SK-N-SH treated with all-trans-retinoic acid at 6 μM for 48 hours (cell line): ENCODE measurements at regions not wholly inside any gene's neighbourhood (a gene's known extent, or its start where the extent isn't known, plus 50 kb on each side); places are given as distances from the start of the nearest gene placed in this dataset.

ENCODE experiments used
- ATAC-seq: fragments of 200-7000 bp; cut with Tn5 transposase; 3 replicates; pipeline ENCODE4 v1.9.1; 2020; ENCODE audit warnings: mild to moderate bottlenecking, moderate library complexity
- ARNTL ChIP-seq: fragments of 450-650 bp; formaldehyde crosslinking; IDR thresholded peaks from 2 replicates; pipeline ENCODE4 v1.5.0; 2020; ENCODE audit warnings: low read depth, mild to moderate bottlenecking, moderate library complexity, borderline replicate concordance
- BACH2 ChIP-seq: fragments of 250-450 bp; sonication (Bioruptor Pico); IDR thresholded peaks from 2 replicates; pipeline ENCODE4 v1.9.0; 2021; ENCODE audit warnings: mild to moderate bottlenecking, borderline replicate concordance
- CREB5 ChIP-seq: fragments of 250-450 bp; sonication (Bioruptor Pico); IDR thresholded peaks from 2 replicates; pipeline ENCODE4 v1.5.1; 2020; ENCODE audit warnings: low read depth, mild to moderate bottlenecking, moderate library complexity
- CSDC2 ChIP-seq: fragments of 250-450 bp; sonication (Bioruptor Pico); IDR thresholded peaks from 2 replicates; pipeline ENCODE4 v1.5.0; 2020; ENCODE audit warnings: mild to moderate bottlenecking, moderate library complexity
- CSRNP3 ChIP-seq: fragments of 250-450 bp; sonication (Bioruptor Pico); IDR thresholded peaks from 2 replicates; pipeline ENCODE4 v1.5.1; 2021; ENCODE audit warnings: mild to moderate bottlenecking, moderate library complexity
- ESRRG ChIP-seq: fragments of 250-450 bp; sonication (Bioruptor Pico); IDR thresholded peaks from 2 replicates; pipeline ENCODE4 v1.6.1; 2021; ENCODE audit warnings: mild to moderate bottlenecking
- GLIS3 ChIP-seq: fragments of 250-450 bp; sonication (Bioruptor Pico); IDR thresholded peaks from 2 replicates; pipeline ENCODE4 v1.5.0; 2020; ENCODE audit warnings: mild to moderate bottlenecking, moderate library complexity
- ISL1 ChIP-seq: fragments of 250-450 bp; sonication (Bioruptor Pico); IDR thresholded peaks from 2 replicates; pipeline ENCODE4 v2.1.2; 2022; ENCODE audit warnings: mild to moderate bottlenecking, moderate library complexity
- OSR1 ChIP-seq: fragments of 250-450 bp; sonication (Bioruptor Pico); IDR thresholded peaks from 2 replicates; pipeline ENCODE4 v1.8.0; 2022; ENCODE audit warnings: moderate library complexity, mild to moderate bottlenecking, inconsistent platforms
- PATZ1 ChIP-seq: fragments of 250-450 bp; sonication (Bioruptor Pico); IDR thresholded peaks from 2 replicates; pipeline ENCODE4 v1.8.0; 2020; ENCODE audit warnings: mild to moderate bottlenecking, moderate library complexity, borderline replicate concordance
- PPARA ChIP-seq: fragments of 250-450 bp; sonication (Bioruptor Pico); IDR thresholded peaks from 2 replicates; pipeline ENCODE4 v1.5.0; 2020; ENCODE audit warnings: mild to moderate bottlenecking, borderline replicate concordance
- SNAI2 ChIP-seq: fragments of 250-450 bp; sonication (Bioruptor Pico); IDR thresholded peaks from 2 replicates; pipeline ENCODE4 v1.5.0; 2020; ENCODE audit warnings: mild to moderate bottlenecking, moderate library complexity
- TCF4 ChIP-seq: fragments of 250-450 bp; sonication (Bioruptor Pico); IDR thresholded peaks from 2 replicates; pipeline ENCODE4 v1.8.0; 2021; ENCODE audit warnings: mild to moderate bottlenecking, moderate library complexity, borderline replicate concordance
- TOX ChIP-seq: fragments of 250-450 bp; sonication (Bioruptor Pico); IDR thresholded peaks from 2 replicates; pipeline ENCODE4 v1.8.0; 2021; ENCODE audit warnings: mild to moderate bottlenecking, moderate library complexity, borderline replicate concordance
- TSHZ2 ChIP-seq: fragments of 250-450 bp; sonication (Bioruptor Pico); IDR thresholded peaks from 2 replicates; pipeline ENCODE4 v1.5.0; 2020; ENCODE audit warnings: mild to moderate bottlenecking, moderate library complexity
- ZC3H10 ChIP-seq: fragments of 250-450 bp; sonication (Bioruptor Pico); IDR thresholded peaks from 2 replicates; pipeline ENCODE4 v1.5.1; 2021; ENCODE audit warnings: mild to moderate bottlenecking, moderate library complexity
- ZFP3 ChIP-seq: fragments of 250-450 bp; sonication (Bioruptor Pico); IDR thresholded peaks from 2 replicates; pipeline ENCODE4 v1.5.0; 2020; ENCODE audit warnings: mild to moderate bottlenecking, moderate library complexity
- ZFP30 ChIP-seq: fragments of 450-650 bp; formaldehyde crosslinking; IDR thresholded peaks from 2 replicates; pipeline ENCODE4 v1.5.0; 2022; ENCODE audit warnings: mild to moderate bottlenecking, moderate library complexity
- ZNF70 ChIP-seq: fragments of 450-650 bp; formaldehyde crosslinking; IDR thresholded peaks from 2 replicates; pipeline ENCODE4 v1.5.0; 2020; ENCODE audit warnings: mild to moderate bottlenecking, moderate library complexity
- ZNF8 ChIP-seq: fragments of 450-650 bp; formaldehyde crosslinking; IDR thresholded peaks from 2 replicates; pipeline ENCODE4 v1.5.0; 2020; ENCODE audit warnings: mild to moderate bottlenecking, moderate library complexity

- ATAC-seq: no peak
- TF ChIP-seq TOX (CRISPR knock-in tag): no peak
- no peak for TF ChIP-seq CSDC2 (CRISPR knock-in tag)
- no peak for TF ChIP-seq ZNF70
- TF ChIP-seq ZC3H10 (CRISPR knock-in tag): no peak
- TF ChIP-seq ZFP30 (CRISPR knock-in tag): no peak
- TF ChIP-seq ISL1: no peak
- no peak for TF ChIP-seq ARNTL (CRISPR knock-in tag)
- no peak for TF ChIP-seq OSR1 (CRISPR knock-in tag)
- no peak for TF ChIP-seq BACH2 (CRISPR knock-in tag)
- no peak for TF ChIP-seq CSRNP3 (CRISPR knock-in tag)
- no peak for TF ChIP-seq SNAI2 (CRISPR knock-in tag)
- no peak for TF ChIP-seq PATZ1 (CRISPR knock-in tag)
- TF ChIP-seq TSHZ2 (CRISPR knock-in tag): no peak
- TF ChIP-seq ZNF8 (CRISPR knock-in tag): no peak
- no peak for TF ChIP-seq TCF4 (CRISPR knock-in tag)
- TF ChIP-seq CREB5 (CRISPR knock-in tag): no peak
Measured at GRCh38 chr5:34582371-34582770, 73.8 kb upstream of the RAI14 start.

- ATAC-seq: no peak
- TF ChIP-seq ZNF70 (no peak), ZC3H10 (CRISPR knock-in tag) (no peak), OSR1 (CRISPR knock-in tag) (no peak), CSRNP3 (CRISPR knock-in tag) (no peak), SNAI2 (CRISPR knock-in tag) (no peak), PPARA (CRISPR knock-in tag) (no peak), ZFP3 (CRISPR knock-in tag) (no peak), ARNTL (CRISPR knock-in tag) (no peak), CSDC2 (CRISPR knock-in tag) (no peak), GLIS3 (CRISPR knock-in tag) (no peak), ESRRG (CRISPR knock-in tag) (no peak), TCF4 (CRISPR knock-in tag) (no peak), TSHZ2 (CRISPR knock-in tag) (no peak), BACH2 (CRISPR knock-in tag) (no peak)
- TF ChIP-seq, all 23 proteins: peak for 0
Measured at GRCh38 chr5:34583167-34583566, 73.0 kb upstream of the RAI14 start.
